BE2C (cell line): ENCODE measurements at regions not wholly inside any gene's neighbourhood (a gene's known extent, or its start where the extent isn't known, plus 50 kb on each side); places are given as distances from the start of the nearest gene placed in this dataset.

Experiments
- DNase-seq: peaks from one replicate; pipeline ENCODE4 v3.0.0-alpha.2; 2020
- H3K27me3 ChIP-seq: fragments of 250-450 bp; sonication (Bioruptor Pico); 2 replicates; pipeline ENCODE4 v1.5.1; 2020; ENCODE audit warnings: mild to moderate bottlenecking
- H3K36me3 ChIP-seq: fragments of 250-450 bp; sonication (Bioruptor Pico); 2 replicates; pipeline ENCODE4 v1.5.1; 2020; ENCODE audit warnings: mild to moderate bottlenecking
- H3K4me1 ChIP-seq: fragments of 250-450 bp; sonication (Bioruptor Pico); 2 replicates; pipeline ENCODE4 v1.5.1; 2020
- H3K4me3 ChIP-seq: 2 replicates; pipeline ENCODE4 v1.5.1; 2011; ENCODE audit warnings: low read depth, low read length
- H3K9me3 ChIP-seq: fragments of 250-450 bp; sonication (Bioruptor Pico); 2 replicates; pipeline ENCODE4 v1.5.1; 2020
- TF ChIP-seq, protein P1 (sequence below): IDR thresholded peaks from 2 replicates; pipeline ENCODE4 v1.5.1; 2012; ENCODE audit warnings: mild to moderate bottlenecking, low read depth, low read length

DNA sequence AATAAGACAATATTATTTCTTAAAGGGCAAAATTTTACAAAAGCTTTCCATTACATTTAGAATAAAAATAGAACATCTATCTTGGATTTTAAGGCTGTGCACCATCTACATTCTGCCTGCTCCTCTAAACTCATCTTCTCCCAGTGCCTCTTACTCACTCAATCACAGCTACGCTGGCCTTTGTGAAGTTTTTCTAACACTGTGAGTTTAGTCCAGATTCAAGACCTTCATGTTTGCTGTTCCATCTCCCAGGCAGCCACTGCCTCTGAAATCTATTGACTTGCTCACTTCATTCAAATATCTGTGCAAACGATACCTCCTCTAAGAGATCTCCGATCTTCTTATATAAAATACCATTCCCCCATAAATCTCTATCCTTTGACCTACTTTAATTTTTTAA lies 673.4 kb upstream of the KIF2B start:
- Histone ChIP-seq H3K27me3 (no peaks in the 10 kb centered on the region), H3K4me1 (peaks cover 14% of the 10 kb centered on the region), H3K36me3 (no peaks in the 10 kb centered on the region), H3K9me3 (no peaks in the 10 kb centered on the region), H3K4me3 (no peak overlapping the region)
- TF ChIP-seq, protein P1, sequence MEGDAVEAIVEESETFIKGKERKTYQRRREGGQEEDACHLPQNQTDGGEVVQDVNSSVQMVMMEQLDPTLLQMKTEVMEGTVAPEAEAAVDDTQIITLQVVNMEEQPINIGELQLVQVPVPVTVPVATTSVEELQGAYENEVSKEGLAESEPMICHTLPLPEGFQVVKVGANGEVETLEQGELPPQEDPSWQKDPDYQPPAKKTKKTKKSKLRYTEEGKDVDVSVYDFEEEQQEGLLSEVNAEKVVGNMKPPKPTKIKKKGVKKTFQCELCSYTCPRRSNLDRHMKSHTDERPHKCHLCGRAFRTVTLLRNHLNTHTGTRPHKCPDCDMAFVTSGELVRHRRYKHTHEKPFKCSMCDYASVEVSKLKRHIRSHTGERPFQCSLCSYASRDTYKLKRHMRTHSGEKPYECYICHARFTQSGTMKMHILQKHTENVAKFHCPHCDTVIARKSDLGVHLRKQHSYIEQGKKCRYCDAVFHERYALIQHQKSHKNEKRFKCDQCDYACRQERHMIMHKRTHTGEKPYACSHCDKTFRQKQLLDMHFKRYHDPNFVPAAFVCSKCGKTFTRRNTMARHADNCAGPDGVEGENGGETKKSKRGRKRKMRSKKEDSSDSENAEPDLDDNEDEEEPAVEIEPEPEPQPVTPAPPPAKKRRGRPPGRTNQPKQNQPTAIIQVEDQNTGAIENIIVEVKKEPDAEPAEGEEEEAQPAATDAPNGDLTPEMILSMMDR, result no peak
- no peak for DNase-seq

DNA sequence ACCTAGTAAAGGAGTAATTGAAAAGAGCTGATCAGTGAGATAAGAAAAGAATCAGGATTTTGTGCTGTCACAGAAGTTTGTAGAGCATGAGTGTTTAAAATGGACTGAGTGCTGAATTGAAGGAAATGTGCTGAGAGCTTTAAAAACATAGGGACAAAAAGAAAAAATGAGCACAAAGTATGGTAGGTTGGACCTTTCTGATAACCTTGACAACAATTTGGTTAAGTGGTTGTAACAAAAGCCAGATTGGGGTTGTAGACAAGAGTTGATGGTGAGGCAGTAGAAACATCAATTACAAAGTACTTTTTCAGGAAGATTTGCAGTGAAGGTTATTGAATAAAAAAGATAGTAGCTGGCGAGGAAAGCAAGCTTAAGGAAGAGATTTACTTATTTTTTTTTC lies 674.7 kb upstream of the KIF2B start:
- Histone ChIP-seq H3K4me3 (no peak overlapping the region), H3K36me3 (no peaks in the 10 kb centered on the region), H3K4me1 (peaks cover 17% of the 10 kb centered on the region), H3K27me3 (no peaks in the 10 kb centered on the region), H3K9me3 (no peaks in the 10 kb centered on the region)
- TF ChIP-seq, protein P1, result no peak
- no peak for DNase-seq

DNA sequence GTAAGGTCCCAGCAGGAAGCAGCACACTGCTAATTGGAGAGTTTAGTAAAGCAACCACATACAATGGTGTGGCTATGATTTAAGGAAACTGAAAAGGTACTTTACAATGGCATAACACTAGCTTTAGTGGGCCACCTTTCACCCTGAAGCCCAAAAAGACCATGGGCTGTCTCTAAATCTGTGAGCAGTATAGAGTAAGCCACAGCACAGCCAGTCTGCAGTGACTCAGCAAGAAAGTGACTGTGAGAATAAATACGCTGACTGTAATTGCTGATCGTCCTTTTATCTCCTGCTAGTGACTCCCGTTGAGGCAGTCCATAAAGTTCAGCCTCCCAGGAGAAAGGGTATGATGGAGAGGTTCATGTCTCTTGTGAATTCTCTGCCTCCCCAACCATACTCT lies 679.8 kb upstream of the KIF2B start:
- no peaks in the 10 kb centered on the region for H3K9me3 ChIP-seq
- H3K27me3 ChIP-seq, result no peaks in the 10 kb centered on the region
- peak; percentile 23 for DNase-seq
- peaks cover 15% of the 10 kb centered on the region for H3K4me1 ChIP-seq
- TF ChIP-seq, protein P1, result no peak
- H3K4me3 ChIP-seq, result no peak overlapping the region
- H3K36me3 ChIP-seq, result no peaks in the 10 kb centered on the region

DNA sequence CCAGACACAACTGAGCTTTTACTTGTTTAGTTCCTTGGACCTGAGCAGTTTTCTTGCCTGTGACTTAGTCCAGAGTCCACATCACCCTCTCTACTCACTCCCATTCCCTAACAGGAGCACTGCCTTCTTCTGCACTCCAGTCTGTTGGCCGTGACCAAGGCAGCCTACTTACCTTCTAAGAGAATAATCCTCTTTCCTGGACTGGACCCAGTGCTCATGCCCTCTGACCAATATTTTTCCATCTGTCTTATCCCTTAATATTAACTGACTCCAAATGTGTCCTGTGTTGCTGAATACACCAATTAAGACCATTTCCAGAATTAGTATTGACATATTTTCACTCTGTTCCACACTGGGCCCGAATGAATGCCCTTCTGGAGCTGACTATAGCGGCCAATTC lies 681.0 kb upstream of the KIF2B start:
- DNase-seq, result no peak
- TF ChIP-seq, protein P1, result no peak

DNA sequence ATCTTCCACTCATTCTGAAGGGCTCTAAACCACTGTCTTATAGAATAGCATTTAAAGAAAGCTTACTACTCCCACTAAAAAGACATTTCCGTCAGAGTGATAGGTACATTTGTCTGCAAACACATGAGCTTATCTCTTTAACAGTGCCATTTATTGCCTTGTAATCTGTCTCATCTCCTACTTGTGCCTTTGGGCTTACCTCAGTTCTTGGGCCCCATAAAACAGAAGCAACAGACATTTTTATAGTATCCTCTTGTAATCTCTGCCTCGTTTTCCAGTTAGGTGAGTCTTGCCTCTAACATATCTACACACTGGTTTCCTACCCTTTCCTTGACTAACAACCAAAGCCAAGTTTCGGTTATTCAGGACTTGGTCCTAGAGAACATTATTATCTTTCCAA lies 681.4 kb upstream of the KIF2B start:
- H3K4me1 ChIP-seq, result peaks cover 25% of the 10 kb centered on the region
- H3K27me3 ChIP-seq, result no peaks in the 10 kb centered on the region
- DNase-seq, result no peak
- no peaks in the 10 kb centered on the region for H3K36me3 ChIP-seq
- TF ChIP-seq, protein P1, result no peak
- no peak overlapping the region for H3K4me3 ChIP-seq
- H3K9me3 ChIP-seq, result no peaks in the 10 kb centered on the region

More for the DNA sequence above, 681.0 kb upstream of the KIF2B start:
- H3K9me3 ChIP-seq, result no peaks in the 10 kb centered on the region
- peaks cover 23% of the 10 kb centered on the region for H3K4me1 ChIP-seq
- H3K27me3 ChIP-seq, result no peaks in the 10 kb centered on the region
- H3K36me3 ChIP-seq, result no peaks in the 10 kb centered on the region
- H3K4me3 ChIP-seq, result no peak overlapping the region

DNA sequence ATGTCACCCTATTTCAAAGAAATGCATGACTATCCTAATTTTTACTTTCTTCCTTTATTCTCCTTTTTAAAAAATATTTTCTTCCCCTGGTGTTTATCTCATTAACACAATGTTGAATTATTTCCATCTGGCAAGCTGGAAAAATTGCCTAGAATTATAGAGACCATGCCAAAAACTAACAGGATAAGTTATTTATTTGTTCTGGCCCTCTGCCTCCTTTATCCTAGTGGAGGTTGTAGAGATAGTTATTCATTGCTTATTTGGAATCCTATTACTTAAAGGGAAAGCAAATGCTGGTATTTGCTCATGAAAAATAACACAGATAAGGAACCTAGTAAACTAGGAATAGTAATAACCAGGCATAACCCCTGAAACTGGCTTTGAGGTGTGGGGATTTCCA lies 684.9 kb upstream of the KIF2B start:
- H3K36me3 ChIP-seq, result no peaks in the 10 kb centered on the region
- TF ChIP-seq, protein P1, result no peak
- H3K9me3 ChIP-seq, result no peaks in the 10 kb centered on the region
- no peak overlapping the region for H3K4me3 ChIP-seq
- H3K4me1 ChIP-seq, result peaks cover 36% of the 10 kb centered on the region
- H3K27me3 ChIP-seq, result no peaks in the 10 kb centered on the region
- no peak for DNase-seq
